ENCODE measurements at regions not wholly inside any gene's neighbourhood (a gene's known extent, or its start where the extent isn't known, plus 50 kb on each side); places are given as distances from the start of the nearest gene placed in this dataset.

DNA sequence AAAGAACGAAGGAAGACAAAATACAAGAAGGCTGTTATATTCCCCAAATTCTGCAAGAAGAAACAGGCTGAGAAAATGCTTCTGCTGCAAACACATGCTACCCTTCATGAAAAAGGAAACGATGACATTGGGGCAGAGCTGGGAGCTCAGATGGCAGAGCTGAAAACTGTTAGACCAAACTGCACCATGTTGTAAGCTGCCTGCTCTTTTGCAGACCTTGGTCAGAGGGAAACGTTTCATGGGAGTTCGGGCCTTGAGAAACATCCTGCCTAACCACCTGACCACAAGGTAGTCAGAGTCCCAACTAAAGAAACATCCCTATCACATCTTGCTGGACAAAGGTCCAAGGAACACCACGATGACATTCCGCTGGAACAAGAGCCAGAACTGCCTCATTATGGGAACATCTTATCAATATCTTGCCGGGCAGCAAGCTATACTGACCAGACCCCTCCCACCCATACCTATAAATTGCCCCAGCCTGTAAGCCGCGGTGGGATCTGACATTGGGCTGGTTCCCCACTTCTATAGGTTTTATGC, 110.7 kb upstream of the CTSC start:
- Histone ChIP-seq H3K9me3 (no peaks in the 10 kb centered on the region), H3K36me3 (no peaks in the 10 kb centered on the region), H3K27me3 (no peaks in the 10 kb centered on the region), H3K4me3 (no peak overlapping the region), H3K4me1 (no peaks in the 10 kb centered on the region), H3K27ac (no peak overlapping the region)
- intact Hi-C loops (cut with DNase I; ENCODE audit: low total_unique reads): no loop called here
- DNase-seq (no peak), ATAC-seq (no peak)
- TF ChIP-seq, protein P1, sequence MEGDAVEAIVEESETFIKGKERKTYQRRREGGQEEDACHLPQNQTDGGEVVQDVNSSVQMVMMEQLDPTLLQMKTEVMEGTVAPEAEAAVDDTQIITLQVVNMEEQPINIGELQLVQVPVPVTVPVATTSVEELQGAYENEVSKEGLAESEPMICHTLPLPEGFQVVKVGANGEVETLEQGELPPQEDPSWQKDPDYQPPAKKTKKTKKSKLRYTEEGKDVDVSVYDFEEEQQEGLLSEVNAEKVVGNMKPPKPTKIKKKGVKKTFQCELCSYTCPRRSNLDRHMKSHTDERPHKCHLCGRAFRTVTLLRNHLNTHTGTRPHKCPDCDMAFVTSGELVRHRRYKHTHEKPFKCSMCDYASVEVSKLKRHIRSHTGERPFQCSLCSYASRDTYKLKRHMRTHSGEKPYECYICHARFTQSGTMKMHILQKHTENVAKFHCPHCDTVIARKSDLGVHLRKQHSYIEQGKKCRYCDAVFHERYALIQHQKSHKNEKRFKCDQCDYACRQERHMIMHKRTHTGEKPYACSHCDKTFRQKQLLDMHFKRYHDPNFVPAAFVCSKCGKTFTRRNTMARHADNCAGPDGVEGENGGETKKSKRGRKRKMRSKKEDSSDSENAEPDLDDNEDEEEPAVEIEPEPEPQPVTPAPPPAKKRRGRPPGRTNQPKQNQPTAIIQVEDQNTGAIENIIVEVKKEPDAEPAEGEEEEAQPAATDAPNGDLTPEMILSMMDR (IDR thresholded peaks at IDR 0.05 in 4 of 5, conservative IDR thresholded peaks at IDR 0.05 in 1 of 5): no peak
- TF ChIP-seq POLR2A (IDR thresholded peaks at IDR 0.05): no peak
- in situ Hi-C loops (cut with MboI; ENCODE audit: low sequenced_read_pairs in 4 of 4): no loop called here

DNA sequence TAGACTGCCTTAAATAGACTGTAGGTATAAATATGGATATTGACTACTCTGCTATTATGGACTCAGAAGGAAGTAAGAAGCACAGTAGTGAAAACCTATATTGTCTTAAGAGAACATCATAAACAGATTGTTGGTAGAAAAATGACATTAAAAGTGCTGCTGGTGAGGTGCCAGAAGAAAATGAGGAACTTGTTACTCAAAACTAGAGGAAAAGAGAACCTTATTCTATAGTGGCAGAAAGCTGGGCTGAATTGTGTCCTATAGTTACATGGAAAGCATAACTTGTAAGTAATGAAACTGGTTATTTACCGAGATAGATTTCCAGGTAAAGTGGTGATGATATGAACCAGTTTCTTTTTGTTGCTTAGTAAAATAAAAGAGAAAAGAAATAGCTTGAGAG, 109.7 kb upstream of the CTSC start:
- no peaks in the 10 kb centered on the region for H3K4me1 ChIP-seq
- no peak overlapping the region for H3K4me3 ChIP-seq
- H3K27ac ChIP-seq: no peak overlapping the region
- no peak for TF ChIP-seq POLR2A (IDR thresholded peaks at IDR 0.05)
- TF ChIP-seq, protein P1 (IDR thresholded peaks at IDR 0.05 in 4 of 5, conservative IDR thresholded peaks at IDR 0.05 in 1 of 5): no peak
- no peak for ATAC-seq
- no peak for DNase-seq
- H3K9me3 ChIP-seq: no peaks in the 10 kb centered on the region
- intact Hi-C loops (cut with DNase I; ENCODE audit: low total_unique reads): no loop called here
- no peaks in the 10 kb centered on the region for H3K36me3 ChIP-seq
- H3K27me3 ChIP-seq: no peaks in the 10 kb centered on the region
- in situ Hi-C loops (cut with MboI; ENCODE audit: low sequenced_read_pairs in 4 of 4): no loop called here

DNA sequence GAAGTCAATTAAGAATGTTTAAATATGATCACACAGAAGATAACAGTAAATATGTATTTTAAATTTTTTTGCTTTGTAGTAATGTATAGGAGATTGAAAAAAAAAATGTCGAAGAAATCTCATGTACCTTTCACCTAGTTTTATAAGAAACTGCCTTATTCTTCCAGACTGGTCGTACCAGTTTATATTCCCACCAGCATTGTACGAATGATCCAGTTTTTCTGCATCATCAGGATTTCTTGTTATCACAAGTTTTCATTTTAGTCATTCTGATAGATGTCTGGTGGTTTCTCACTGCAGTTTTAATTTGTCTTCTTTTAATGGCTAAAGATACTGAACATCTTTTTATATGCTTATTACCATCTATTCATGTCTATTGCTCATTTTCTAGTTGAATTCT, 101.8 kb upstream of the CTSC start:
- no peaks in the 10 kb centered on the region for H3K36me3 ChIP-seq
- H3K4me1 ChIP-seq: no peaks in the 10 kb centered on the region
- H3K27ac ChIP-seq: no peak overlapping the region
- in situ Hi-C loops (cut with MboI; ENCODE audit: low sequenced_read_pairs in 4 of 4) (no loop called here), intact Hi-C loops (cut with DNase I; ENCODE audit: low total_unique reads) (no loop called here)
- no peaks in the 10 kb centered on the region for H3K9me3 ChIP-seq
- no peak for DNase-seq
- ATAC-seq: no peak
- no peaks in the 10 kb centered on the region for H3K27me3 ChIP-seq
- H3K4me3 ChIP-seq: no peak overlapping the region
- TF ChIP-seq POLR2A (IDR thresholded peaks at IDR 0.05): no peak
- TF ChIP-seq, protein P1 (IDR thresholded peaks at IDR 0.05 in 4 of 5, conservative IDR thresholded peaks at IDR 0.05 in 1 of 5): no peak

DNA sequence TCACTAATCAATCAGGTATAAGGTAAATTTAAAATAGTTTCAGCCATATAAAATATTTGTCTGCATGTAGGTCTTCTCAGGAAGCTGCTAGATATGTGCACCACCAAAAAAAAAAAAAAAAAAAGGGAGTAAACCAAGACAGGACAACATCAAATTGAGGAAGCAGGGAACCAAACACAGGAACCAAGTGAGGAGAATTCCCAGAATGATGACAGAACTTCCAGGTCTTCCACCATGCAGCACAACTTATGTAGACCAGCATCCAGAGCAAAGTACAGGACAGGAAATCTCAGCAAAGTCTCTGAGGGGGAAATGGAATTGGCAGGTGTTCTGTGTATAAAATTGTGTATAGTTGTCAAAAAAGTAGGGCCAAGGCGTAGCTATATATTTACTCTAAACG, 101.2 kb upstream of the CTSC start:
- intact Hi-C loops (cut with DNase I; ENCODE audit: low total_unique reads) (no loop called here), in situ Hi-C loops (cut with MboI; ENCODE audit: low sequenced_read_pairs in 4 of 4) (no loop called here)
- no peaks in the 10 kb centered on the region for H3K36me3 ChIP-seq
- no peak overlapping the region for H3K27ac ChIP-seq
- H3K4me1 ChIP-seq: no peaks in the 10 kb centered on the region
- no peaks in the 10 kb centered on the region for H3K9me3 ChIP-seq
- DNase-seq (no peak), ATAC-seq (no peak)
- no peak overlapping the region for H3K4me3 ChIP-seq
- TF ChIP-seq, protein P1 (IDR thresholded peaks at IDR 0.05 in 4 of 5, conservative IDR thresholded peaks at IDR 0.05 in 1 of 5): no peak
- TF ChIP-seq POLR2A (IDR thresholded peaks at IDR 0.05): no peak
- no peaks in the 10 kb centered on the region for H3K27me3 ChIP-seq

DNA sequence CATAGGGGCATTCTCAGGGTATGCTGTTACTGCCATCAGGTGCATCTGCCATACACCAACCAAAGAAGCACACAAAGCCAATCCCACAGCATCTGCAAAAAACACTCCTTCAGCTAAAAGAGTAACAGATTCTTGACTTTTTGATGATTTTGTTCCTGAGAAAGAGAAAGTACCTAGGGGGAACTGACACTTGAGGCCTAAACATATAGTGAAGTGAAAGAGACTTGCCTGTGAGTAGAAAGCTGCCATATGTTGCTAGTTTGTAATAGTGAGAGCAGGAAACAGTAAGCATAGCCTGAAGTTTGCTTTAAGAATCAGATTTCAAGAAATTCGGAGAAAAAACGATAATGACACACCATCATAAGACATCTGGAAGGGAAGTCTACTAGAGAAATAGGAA, 97.9 kb upstream of the CTSC start:
- intact Hi-C loops (cut with DNase I; ENCODE audit: low total_unique reads): no loop called here
- no peak for ATAC-seq
- no peak for DNase-seq
- Histone ChIP-seq H3K4me3 (no peak overlapping the region), H3K36me3 (no peaks in the 10 kb centered on the region), H3K4me1 (no peaks in the 10 kb centered on the region), H3K27ac (no peak overlapping the region), H3K27me3 (no peaks in the 10 kb centered on the region), H3K9me3 (no peaks in the 10 kb centered on the region)
- in situ Hi-C loops (cut with MboI; ENCODE audit: low sequenced_read_pairs in 4 of 4): no loop called here
- no peak for TF ChIP-seq POLR2A (IDR thresholded peaks at IDR 0.05)
- TF ChIP-seq, protein P1 (IDR thresholded peaks at IDR 0.05 in 4 of 5, conservative IDR thresholded peaks at IDR 0.05 in 1 of 5): no peak

Measured in gastrocnemius medialis (tissue), 4 donors.